ENCODE measurements at regions not wholly inside any gene's neighbourhood (a gene's known extent, or its start where the extent isn't known, plus 50 kb on each side); places are given as distances from the start of the nearest gene placed in this dataset.
"Not testable (repeated sequence)": the region's sequence is repeated elsewhere in the genome, so short reads cannot be mapped to it uniquely, and the experiment has no call there.

DNA sequence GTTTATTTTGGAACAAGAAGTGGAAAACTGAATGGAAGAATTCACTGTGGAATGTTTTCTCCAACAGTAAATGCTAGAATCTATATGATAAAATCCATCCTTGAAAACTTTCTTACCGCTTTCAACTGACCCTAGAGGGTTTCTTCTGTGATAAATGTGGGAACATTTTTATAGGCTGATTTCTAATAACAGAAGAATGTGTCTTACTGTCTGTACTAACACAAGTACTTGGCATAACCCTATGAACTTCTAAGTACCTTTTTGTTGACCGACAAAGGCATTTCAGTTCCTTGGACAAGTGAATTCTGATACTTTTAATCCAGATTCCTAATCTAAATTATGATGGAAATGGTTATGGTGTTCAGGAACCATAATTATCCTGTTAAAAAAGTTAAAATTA is 1109.7 kb upstream of the FLRT2 start:
- no peak for DNase-seq

DNA sequence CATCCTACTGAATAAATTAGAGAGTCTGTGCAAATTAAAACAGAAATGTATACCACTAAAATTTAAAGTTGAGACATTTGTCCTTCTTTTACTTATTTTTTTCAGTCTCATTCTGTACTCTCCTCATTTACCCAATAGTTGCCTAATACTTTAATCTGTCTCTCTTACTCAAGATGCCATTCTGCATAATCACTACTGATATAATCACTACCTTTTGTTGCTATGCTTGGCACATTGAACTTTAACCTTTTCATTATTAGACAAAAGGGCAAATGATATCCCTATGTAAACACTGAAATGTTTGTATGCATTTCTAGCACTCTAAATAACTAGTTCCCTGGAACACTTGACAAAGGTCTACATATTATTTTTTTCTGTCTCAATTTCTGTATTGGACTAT is 1108.3 kb upstream of the FLRT2 start:
- DNase-seq = no peak

DNA sequence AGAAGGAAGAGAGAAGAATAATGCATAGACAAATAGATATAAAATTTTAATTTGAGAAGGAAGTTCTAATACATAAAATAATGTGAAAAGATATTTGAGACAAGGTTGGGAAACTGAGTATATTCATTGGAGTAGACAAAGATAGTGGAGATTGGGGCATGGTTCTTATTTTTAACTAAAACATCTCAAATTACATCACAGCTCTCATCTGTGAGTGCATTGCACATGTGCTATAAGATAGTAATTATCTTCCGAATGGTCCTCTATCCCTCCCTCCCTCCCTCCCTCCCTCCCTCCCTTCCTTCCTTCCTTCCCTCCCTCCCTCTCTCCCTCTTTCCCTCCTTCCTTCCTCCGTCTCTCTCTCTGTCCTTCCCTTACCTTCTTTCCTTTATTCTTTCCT is 1104.0 kb upstream of the FLRT2 start:
- no peak for DNase-seq

DNA sequence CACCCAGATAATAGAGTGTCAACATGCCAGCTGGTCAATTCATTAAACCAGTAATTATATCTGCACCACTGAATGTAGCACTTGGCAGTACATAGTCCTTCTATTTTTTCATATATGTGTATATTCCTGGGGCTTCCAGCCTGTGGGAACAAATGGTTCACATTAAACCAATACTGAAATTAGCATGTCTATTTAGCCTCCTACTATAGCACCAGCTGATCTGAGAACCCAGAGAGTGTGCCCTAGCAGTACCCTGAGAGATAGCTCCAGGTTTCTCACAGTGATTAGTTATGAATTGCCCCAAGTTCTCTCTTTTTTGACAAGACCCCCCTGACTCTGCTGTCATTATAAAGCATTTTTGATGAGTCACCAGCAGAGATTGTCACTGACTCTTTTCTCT is 1097.3 kb upstream of the FLRT2 start:
- DNase-seq = no peak

DNA sequence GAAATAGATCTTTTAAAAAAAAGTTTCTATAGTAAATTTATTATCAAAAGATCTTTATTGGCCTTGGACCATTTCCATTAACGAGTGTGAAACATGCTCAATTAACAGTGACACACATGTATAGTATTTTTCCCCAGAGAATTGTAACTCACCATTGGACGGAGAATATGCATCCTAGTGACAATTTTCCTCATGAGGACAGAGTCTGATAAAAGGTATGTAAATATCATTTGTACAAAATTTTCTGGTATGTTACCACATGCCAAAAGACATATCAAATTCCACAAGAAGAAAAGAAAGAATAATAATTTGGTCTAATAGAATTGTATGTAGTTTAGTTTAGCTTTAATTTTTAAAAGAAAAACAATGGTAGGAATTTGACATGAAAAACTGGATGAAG is 1096.0 kb upstream of the FLRT2 start:
- DNase-seq = no peak

DNA sequence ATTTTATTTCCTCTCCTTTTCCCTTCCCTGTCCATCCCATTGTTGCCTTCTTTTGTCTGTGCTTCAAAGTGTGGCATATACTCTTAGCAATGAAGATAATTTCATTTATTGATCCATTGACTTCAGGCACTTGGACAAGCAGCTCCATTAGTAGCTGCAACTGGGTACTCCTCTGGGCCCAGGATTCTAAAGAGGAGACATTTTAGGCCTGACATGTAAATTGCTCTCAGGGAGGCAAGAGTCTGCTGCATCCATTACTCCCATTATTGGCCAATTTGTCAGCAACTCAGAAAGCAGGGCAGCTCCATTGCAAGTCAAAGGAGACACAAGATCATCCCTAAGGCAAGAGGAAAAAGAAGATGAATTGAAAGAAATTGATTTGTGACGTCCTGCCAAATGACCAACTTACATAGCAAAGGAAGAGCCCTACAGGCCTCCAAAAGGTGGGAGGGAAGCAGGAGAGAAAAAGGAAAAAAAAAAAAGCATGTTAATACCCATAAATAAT is 1094.1 kb upstream of the FLRT2 start:
- no peak for DNase-seq

DNA sequence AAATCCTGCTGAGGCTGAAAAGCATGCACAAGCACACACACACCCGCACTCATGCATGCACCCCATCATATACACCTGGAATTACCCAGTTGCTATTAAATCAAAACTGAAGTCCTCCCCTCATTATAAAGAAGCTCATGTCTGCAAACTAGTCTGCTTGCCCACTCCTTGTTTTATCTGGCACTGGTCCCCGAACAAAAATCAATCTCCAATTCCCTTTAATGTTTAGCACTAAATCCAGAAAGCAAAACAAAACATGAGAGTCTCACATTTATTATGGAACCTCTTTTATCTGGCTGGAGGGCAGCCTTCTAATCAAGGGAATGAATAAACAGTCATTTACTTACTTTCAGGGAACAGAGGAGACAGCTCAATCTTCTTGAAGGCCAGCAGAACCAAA is 1093.4 kb upstream of the FLRT2 start:
- no peak for DNase-seq

DNA sequence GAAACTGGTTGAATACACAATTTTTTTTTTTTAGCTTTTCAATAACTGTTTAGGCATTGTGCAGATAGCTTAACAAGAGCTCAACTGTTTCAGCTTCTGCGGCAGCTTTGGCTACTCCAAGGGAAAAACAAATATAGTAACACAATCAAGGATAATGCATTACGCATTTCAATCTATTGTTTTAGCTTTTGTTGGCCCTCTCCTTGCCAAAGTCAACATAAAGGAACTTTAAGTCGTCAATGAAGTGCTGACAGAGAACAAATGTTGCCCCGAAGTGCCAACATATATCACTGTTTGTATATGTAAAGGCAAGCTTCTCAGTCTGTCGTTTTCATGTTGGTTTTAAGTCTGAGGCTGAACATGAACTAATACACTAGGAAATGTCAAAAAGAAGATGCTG is 1087.4 kb upstream of the FLRT2 start:
- DNase-seq = no peak

DNA sequence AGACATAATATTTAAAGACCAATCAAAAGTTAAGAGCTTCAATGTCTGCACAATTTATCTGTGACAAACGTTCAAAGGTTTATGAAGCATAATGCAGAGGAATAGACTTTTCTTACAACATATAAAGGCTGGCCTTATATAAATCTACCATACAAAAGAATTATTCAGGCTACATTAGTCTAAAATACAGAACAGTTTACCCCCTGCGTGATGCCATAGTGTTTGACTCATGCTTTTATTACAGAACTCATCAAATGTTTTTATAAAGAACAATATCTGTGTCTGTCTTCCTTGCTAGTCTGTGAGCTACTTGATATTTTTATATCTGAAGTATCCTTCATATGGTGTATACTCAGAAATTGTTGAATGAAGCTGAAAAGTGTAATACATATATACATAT is 1084.5 kb upstream of the FLRT2 start:
- no peak for DNase-seq

DNA sequence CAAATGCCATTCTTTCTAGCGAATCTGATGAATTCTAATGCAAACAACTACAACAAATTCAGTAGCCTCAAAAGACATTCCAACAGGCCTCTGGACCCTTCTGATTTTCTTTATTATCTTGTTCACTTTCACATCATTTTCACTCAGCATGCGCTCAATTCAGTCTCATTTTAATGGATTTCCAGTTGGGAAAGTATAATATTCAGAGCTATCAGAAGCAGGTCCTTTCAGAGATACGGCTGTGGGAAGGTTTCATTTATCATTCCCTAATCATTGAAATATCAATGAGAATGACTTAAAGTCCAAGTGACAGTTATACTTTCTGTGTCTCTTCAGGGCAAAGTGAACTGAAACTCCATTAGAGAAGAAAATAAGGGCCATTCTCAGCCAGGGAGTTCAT is 1083.7 kb upstream of the FLRT2 start:
- DNase-seq = no peak

DNA sequence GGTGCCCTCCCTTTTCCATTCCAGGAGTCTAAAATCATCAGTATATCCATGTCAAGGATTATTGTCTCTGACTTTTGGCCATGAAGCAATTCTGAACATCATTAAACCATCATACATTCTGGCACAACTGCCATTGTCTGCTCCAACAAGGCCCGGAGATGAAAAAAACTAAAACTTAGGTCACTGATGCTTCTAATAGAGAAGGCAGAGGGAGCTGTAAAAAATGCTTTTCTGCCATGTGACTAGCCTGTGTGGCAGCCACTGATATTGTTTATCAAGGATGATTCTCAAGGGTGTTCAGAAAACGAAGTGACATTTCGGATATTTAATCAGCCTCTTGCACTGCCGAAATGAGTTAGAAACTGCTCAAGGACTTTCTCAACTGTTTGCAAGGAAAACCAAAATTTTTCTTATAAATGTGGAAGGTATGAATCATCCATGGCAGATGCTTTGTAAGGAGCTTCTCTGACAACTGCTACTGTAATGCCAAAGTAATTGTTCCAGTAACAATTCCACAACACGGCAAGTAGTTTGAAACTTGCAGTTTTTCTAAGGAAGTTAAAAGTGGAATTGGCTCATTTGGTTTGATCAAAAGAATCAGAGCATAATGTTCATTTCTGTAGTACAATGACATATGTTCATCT is 1076.5 kb upstream of the FLRT2 start:
- DNase-seq = no peak

DNA sequence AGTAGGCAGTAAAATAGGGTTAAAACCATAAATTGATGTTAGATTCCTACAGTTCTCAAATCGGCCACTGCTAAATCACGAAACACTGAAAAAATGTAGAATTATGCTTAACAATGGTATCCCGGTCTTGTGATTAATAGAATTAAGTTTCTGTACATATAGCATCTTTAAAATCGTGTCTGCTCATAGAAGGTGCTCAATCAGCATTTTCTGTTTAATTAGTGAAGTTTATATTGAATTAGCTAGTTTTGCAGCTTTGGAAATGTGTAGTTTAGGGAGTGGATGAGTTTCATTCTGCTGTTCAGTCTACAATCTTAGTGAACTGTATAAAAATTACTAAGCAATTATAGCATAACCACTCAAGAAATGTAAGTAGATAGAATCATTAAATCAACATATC is 1075.8 kb upstream of the FLRT2 start:
- DNase-seq = no peak

DNA sequence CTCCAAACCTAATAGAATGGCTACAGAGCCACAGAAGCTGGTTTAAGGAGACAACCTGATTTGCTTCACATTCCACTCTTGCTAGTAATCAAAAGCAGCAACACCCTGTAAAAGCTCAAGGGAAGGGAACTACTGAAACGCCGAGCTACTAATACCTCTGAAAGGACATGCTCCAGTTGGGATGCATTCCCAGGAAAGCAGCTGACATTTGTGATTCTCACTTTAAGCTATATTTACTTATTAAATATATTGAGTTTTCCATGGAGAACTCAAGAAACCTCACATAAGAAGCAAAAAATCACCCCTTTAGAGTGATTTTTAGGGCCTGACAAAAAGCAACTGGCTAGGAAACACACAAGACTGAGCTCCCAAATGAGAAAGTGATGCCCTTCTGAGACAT is 1073.0 kb upstream of the FLRT2 start:
- no peak for DNase-seq

DNA sequence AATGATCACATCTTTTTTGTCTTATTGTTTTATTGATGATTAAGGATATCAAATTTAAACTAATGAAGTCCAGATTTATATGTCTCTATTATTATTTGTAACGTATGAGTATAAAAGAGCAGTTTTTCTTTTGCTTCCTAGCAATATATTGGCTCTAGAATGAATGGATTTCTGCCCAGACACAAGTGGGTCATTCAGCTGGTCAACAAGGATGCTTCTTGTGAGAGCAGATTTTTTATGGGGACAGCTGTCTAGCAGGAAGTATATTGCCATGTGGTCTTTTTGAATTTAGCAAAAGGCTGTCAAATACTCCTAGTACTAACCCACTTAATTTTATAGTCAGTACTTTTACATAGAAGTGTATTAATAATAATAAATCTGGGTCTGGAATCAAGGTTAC is 1071.1 kb upstream of the FLRT2 start:
- DNase-seq = no peak

DNA sequence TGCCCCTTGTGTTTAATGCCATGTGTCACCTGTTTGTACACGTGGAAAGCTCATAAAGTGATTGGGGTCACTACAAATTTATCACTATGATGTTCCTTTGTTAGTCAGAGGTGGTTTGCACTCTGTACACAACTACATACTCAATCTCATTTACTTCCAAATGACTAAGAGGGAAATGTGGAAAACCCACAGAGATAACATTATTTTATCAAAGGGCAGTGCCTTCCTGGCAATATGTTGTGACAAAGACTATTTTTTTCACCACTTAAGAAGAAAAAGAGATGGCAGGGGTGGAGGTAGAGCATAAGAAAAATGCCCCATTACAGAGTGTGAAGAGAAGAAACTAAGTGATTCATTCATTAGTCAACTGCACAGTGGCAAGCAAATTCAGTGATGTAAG is 1064.1 kb upstream of the FLRT2 start:
- no peak for DNase-seq

DNA sequence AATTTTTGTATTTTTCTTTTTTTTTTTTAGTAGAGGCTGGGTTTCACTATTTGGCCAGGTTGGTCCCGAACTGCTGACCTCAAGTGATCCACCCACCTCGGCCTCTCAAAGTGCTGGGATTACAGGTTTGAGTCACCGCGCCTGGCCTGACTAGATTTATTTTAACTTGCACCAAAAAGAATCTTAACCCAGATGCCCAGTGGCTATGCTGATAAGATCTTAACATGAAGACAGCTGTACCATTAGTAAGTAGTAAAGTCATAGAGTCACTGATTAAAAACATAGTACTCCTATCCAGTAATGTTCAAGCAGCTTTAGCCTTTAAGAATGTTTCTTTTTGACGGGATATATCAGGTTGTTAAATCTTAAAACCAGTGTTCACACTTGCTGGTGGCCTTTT is 1061.8 kb upstream of the FLRT2 start:
- DNase-seq = no peak

DNA sequence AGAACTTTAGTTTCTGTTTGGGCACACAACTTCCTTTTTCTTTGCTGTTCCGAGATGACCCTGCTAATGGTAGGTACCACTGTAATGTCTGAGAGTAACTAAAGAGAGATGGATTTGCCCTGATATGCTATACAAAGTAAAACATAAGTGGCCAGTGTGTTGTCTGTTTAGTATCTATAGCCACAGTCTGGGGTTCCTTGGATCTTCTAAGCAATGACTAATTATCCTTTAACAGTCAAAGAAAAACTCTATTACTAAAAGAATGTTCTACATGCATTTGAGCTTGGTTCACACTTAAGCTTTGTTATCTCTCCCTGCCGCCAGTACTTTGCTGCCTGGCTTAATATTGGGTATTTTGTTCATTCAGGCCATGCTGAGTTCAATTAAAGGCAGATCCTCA is 1051.9 kb upstream of the FLRT2 start:
- DNase-seq = no peak

DNA sequence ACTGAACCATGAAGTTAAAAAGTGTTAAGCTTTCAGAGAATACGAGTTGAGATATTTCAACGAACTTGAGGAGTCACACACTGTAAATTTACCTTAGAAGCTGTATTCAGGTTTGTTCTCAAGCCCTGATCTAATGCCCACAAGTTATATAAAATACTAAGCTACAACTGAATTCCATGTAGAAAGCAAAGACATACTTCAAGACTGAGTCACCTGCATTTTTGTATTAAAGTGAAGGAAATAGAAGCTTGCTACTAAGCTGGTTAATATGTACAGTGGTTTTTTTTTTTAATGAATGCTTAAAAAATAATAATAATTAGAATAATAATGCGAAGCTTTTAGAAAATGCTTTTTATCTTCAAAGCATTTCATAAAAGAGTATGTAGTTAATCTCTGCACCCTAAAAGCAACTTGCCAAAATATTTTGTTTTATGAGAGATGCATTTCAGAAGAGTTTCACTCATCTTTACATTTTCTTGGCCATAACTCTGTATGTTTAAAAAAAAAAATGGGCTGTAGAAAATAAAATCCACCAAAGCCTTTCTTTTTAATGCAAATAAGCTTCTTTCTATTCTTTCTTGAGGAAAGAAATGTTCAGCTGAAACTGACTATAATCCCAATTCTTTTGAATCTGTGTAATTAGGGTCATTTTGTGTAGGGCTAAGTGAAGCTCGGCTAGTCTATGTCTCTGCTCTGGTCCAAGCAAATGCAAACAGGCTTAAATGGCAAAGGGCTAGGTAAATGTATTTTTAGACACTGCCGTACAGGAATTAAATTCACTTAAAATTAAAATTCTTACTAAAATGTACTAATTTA is 1047.5 kb upstream of the FLRT2 start:
- no peak for DNase-seq

DNA sequence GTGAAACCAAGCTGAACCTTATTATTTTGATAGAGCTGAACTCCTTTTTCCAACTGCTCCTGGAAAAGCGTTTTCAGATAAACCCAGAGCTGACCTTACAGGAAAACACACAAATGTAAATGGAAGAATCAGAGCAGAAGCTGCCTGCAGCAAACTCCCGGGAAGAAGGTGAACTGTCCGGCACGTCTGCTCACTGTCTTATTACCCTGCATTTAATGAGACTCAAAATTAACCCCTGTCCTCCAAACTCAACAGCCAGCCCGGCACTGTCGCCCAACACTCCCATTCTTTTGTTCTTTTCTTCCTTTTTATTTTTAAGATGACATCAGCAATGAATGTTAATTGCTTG is 1046.9 kb upstream of the FLRT2 start:
- no peak for DNase-seq

DNA sequence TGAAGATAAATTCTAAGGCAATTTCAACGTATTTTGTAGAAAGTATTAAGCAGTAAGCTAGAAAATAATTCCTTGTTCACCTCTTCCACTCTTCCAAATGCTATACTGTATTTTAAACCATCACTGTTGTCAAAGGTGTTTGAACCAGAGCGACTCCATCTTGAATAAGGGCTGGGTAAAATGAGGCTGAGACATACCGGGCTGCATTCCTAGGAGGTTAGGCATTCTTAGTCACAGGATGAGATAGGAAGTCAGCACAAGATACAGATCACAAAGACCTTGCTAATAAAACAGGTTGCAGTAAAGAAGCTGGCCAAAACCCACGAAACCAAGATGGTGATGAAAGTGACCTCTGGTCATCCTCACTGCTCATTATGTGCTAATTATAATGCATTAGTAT is 1045.7 kb upstream of the FLRT2 start:
- not testable (repeated sequence) for DNase-seq

DNA sequence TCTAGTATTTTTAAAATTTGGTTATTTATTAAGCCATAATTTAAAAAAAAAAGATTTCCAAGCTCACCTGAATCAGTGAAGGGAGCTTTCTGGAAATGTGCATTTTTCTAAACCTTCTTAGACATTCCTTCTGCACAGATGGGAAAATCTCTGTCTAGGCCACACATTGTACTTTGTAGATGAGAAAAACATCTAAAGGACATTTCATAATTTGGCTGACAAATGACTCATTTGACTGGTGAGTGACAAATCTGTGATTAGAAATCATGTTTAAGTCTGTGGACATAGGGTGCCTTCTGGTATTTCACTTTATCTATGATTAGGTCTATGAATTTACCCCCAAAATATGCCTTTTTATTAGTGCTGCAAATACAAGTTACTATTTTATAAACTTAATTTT is 1044.9 kb upstream of the FLRT2 start:
- no peak for DNase-seq

DNA sequence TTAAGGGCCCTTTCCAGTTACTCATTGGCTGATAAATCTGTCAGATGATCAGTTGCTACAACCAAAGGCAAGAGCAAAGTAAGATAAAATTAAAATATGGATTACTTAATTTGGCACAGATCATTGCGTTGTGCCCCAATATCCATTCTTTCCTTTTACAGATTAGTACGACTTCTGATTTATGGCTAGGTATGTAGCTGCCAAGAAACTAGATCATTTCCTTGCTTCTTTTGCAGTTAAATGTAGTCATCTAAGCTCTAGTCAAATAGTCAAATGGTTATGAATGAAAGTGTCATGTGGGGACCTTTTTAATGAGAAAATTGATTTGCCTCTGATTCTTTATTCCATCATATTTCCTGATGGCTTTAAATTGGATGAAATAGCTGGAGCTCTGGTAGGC is 1039.9 kb upstream of the FLRT2 start:
- DNase-seq = no peak

DNA sequence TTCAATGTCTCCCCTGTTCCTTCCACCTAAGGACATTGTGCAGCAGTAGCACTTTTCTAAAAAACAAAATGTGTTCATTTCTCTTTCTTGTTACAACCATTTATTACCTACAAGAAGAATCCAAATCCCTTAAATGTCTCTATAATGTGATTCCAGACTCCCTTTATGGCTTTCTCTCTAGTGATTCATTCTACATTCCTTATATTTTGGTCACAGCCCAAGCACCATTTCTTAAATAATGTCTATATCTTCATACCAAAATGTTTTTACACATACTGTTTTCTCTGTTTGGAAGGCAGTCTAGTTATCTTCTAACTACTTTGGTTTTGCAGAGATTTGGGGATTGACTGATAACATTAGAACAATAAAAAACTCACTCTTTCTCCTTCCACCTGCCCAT is 1037.3 kb upstream of the FLRT2 start:
- no peak for DNase-seq

DNA sequence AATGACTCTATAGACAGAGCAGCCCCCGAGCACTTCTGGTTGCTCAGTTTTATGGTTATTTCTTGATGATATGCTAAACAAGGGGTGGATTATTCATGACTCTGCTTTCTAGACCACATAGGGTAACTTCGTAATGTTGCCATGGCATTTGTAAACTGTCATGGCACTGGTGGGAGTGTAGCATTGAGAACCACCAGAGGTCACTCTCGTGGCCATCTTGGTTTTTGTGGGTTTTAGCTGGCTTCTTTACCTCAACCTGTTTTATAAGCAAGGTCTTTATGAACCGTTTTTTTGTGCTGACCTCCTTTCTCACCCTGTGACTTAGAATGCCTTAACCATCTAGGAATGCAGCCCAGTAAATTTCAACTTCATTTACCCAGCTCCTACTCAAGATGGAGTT is 1036.2 kb upstream of the FLRT2 start:
- DNase-seq = no peak

DNA sequence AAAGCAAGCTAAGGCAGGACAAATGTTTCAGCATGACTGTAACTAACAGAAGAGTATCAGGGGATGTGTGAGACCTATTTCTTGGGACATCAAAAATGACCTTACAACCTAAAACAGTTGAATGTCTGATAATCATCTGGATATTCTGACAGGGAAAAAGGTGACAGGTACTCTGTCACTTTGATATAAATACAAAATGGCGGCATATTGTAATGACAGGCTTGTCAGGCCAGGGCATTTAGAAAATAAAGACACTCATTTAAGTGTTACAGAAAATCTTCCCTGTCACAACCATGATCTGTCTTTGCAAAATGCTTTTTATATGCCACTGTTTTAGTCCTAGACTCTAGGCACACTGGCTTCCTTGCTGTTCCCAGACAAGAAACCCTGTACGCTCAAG is 1033.3 kb upstream of the FLRT2 start:
- DNase-seq = no peak

Measured in right forelimb (tissue), 1 donor.